HepG2 (cell line): ENCODE measurements at regions not wholly inside any gene's neighbourhood (a gene's known extent, or its start where the extent isn't known, plus 50 kb on each side); places are given as distances from the start of the nearest gene placed in this dataset.

Source experiments
- ATAC-seq: fragments of 200-7000 bp; cut with Tn5 transposase; 3 replicates; pipeline ENCODE4 v1.9.1; 2020; ENCODE audit warnings: mild to moderate bottlenecking, moderate library complexity
- BruUV-seq: library from RNA; stranded (reverse); fragments of 400-500 nt; replicated peaks from 2 replicates; lab custom pipeline; 2021; lab: Mats Ljungman, UMichigan
- CTCF ChIA-PET: fragments of 300-600 bp; formaldehyde crosslinking; extraction: SDS; loops from one replicate; lab custom pipeline; 2021; ENCODE audit warnings: low total read pairs, inconsistent platforms, low intra/inter-chr PET ratio; lab: Yijun Ruan, JAX
- POLR2A ChIA-PET: fragments of 350-600 bp; sonication (Branson Sonifier 250); formaldehyde crosslinking; loops from one replicate; lab custom pipeline; 2020; ENCODE audit warnings: antibody characterized with exemption, inconsistent platforms; lab: Yijun Ruan, JAX
- DNase-seq: peaks from one replicate; pipeline ENCODE4 v3.0.0-alpha.2; 2015; ENCODE audit warnings: low spot score
- FAIRE-seq: peaks from 3 replicates; lab custom pipeline; 2011; peaks lifted over from hg19 to GRCh38; lab: Jason Lieb, UNC
- H2AFZ ChIP-seq: one replicate; pipeline ENCODE4 v1.6.1; 2011; ENCODE audit warnings: low read length, inconsistent platforms
- H3K27ac ChIP-seq: fragments of 300-600 bp; 3 replicates; pipeline ENCODE4 v1.8.0; 2011; ENCODE audit warnings: mixed run types, mild to moderate bottlenecking, mixed read lengths, low read length, inconsistent platforms; ENCODE audit not compliant: insufficient read depth; ENCODE audit errors: extremely low read length
- H3K27me3 ChIP-seq, 2 experiments: fragments of 200-600 bp in 1 of 2; 2 replicates in 1 of 2; 3 replicates in 1 of 2; pipeline versions ENCODE4 v1.6.0 to v1.8.0; 2011; ENCODE audit warnings: low read length in 2 of 2, mild to moderate bottlenecking in 2 of 2, moderate library complexity in 2 of 2, inconsistent platforms in 1 of 2; ENCODE audit not compliant: insufficient read depth in 2 of 2, control insufficient read depth in 1 of 2
- H3K36me3 ChIP-seq, 2 experiments: fragments of 200-600 bp in 1 of 2; replicated peaks in 1 of 2; 2 replicates in 1 of 2; 3 replicates in 1 of 2; pipeline versions ENCODE4 v1.5.1 to v1.8.0; 2011; ENCODE audit warnings: low read length in 2 of 2, inconsistent platforms in 1 of 2; ENCODE audit not compliant: insufficient read depth in 2 of 2, control insufficient read depth in 1 of 2
- H3K4me1 ChIP-seq: 2 replicates; pipeline ENCODE4 v1.5.1; 2012; ENCODE audit warnings: low read length, inconsistent platforms; ENCODE audit not compliant: insufficient read depth
- H3K4me2 ChIP-seq: 2 replicates; pipeline ENCODE4 v1.6.0; 2011; ENCODE audit warnings: low read depth, low read length, inconsistent platforms
- H3K4me3 ChIP-seq, 3 experiments: fragments of 200-600 bp in 1 of 3; sonication (generic), shearing (Covaris generic) in 1 of 3; replicated peaks in 1 of 3; 2 replicates each; pipeline ENCODE4 v1.5.1; 2011 to 2016; ENCODE audit warnings: low read length in 3 of 3, inconsistent platforms in 2 of 3, low read depth in 2 of 3, mild to moderate bottlenecking in 2 of 3, control low read depth in 1 of 3, mixed read lengths in 1 of 3; ENCODE audit not compliant: insufficient read depth in 1 of 3
- H3K79me2 ChIP-seq: one replicate; pipeline ENCODE4 v1.6.1; 2011; ENCODE audit warnings: low read length, inconsistent platforms; ENCODE audit not compliant: insufficient read depth
- H3K9ac ChIP-seq: 2 replicates; pipeline ENCODE4 v1.6.0; 2011; ENCODE audit warnings: mild to moderate bottlenecking, low read depth, low read length, inconsistent platforms; ENCODE audit not compliant: insufficient read depth
- H3K9me3 ChIP-seq: 2 replicates; pipeline ENCODE4 v1.5.1; 2012; ENCODE audit warnings: mild to moderate bottlenecking, low read length
- H4K20me1 ChIP-seq: 2 replicates; pipeline ENCODE4 v1.6.0; 2011; ENCODE audit warnings: inconsistent platforms, mild to moderate bottlenecking, low read length, moderate library complexity; ENCODE audit not compliant: insufficient read depth
- AKNA ChIP-seq: sonication (generic); formaldehyde crosslinking; IDR thresholded peaks from 2 replicates; pipeline ENCODE4 v1.4.0; 2020; ENCODE audit warnings: missing genetic modification reagents, borderline replicate concordance
- MBNL3 ChIP-seq: fragments of 250-450 bp; sonication (Bioruptor Pico); conservative IDR thresholded peaks from 2 replicates; pipeline ENCODE4 v1.8.0; 2022; ENCODE audit warnings: mild to moderate bottlenecking, inconsistent platforms
- MEIS2 ChIP-seq: sonication (generic); formaldehyde crosslinking; IDR thresholded peaks from 2 replicates; pipeline ENCODE4 v1.9.0; 2021; ENCODE audit warnings: mild to moderate bottlenecking, missing genetic modification reagents
- NCOA5 ChIP-seq: sonication (generic); formaldehyde crosslinking; IDR thresholded peaks from 2 replicates; pipeline ENCODE4 v1.4.0; 2020; ENCODE audit warnings: missing genetic modification reagents
- NFE2L2 ChIP-seq: fragments of 150-350 bp; IDR thresholded peaks from 2 replicates; pipeline ENCODE4 v1.6.1; 2014; ENCODE audit warnings: low read length
- PAF1 ChIP-seq: IDR thresholded peaks from 2 replicates; pipeline ENCODE4 v1.6.1; 2016; ENCODE audit warnings: missing genetic modification reagents, missing compliant biosample characterization
- RARG ChIP-seq: sonication (generic); formaldehyde crosslinking; IDR thresholded peaks from 2 replicates; pipeline ENCODE4 v1.4.0; 2020; ENCODE audit warnings: low read depth, mild to moderate bottlenecking, missing genetic modification reagents
- ZBTB20 ChIP-seq: sonication (generic); formaldehyde crosslinking; IDR thresholded peaks from 2 replicates; pipeline ENCODE4 v1.8.1; 2023; ENCODE audit warnings: missing genetic modification reagents, low read depth, mild to moderate bottlenecking, borderline replicate concordance
- ZFY ChIP-seq: sonication (generic); formaldehyde crosslinking; IDR thresholded peaks from 2 replicates; pipeline ENCODE4 v1.4.0; 2020; ENCODE audit warnings: missing genetic modification reagents
- ZNF143 ChIP-seq: sonication (generic); formaldehyde crosslinking; IDR thresholded peaks from 2 replicates; pipeline ENCODE4 v1.4.0; 2020; ENCODE audit warnings: missing genetic modification reagents
- ZNF205 ChIP-seq: IDR thresholded peaks from 2 replicates; pipeline ENCODE4 v1.6.1; 2018; ENCODE audit warnings: missing biosample characterization, missing genetic modification reagents
- ZNF234 ChIP-seq: sonication (generic); formaldehyde crosslinking; conservative IDR thresholded peaks from 2 replicates; pipeline ENCODE4 v1.5.1; 2020; ENCODE audit warnings: mild to moderate bottlenecking, missing genetic modification reagents
- ZNF496 ChIP-seq: sonication (generic); formaldehyde crosslinking; IDR thresholded peaks from 2 replicates; pipeline ENCODE4 v1.8.1; 2023; ENCODE audit warnings: mild to moderate bottlenecking, moderate library complexity, missing genetic modification reagents; ENCODE audit not compliant: insufficient replicate concordance
- ZNF549 ChIP-seq: sonication (generic); formaldehyde crosslinking; IDR thresholded peaks from 2 replicates; pipeline ENCODE4 v1.5.0; 2020; ENCODE audit warnings: missing genetic modification reagents
- ZSCAN9 ChIP-seq: IDR thresholded peaks from 2 replicates; pipeline ENCODE4 v1.6.1; 2016; ENCODE audit warnings: borderline replicate concordance
- WGBS: methylation state at CpG from one replicate; pipeline ENCODE4 v1.1.6; 2017; ENCODE audit warnings: low lambda C conversion rate; 5-methylcytosine and 5-hydroxymethylcytosine counted together
- in situ Hi-C: cut with HindIII; loops from 2 replicates; pipeline ENCODE4 v1.10.0; 2017; ENCODE audit warnings: low pct_unique_long_range_greater_than_20kb; ENCODE audit not compliant: extremely low pct_ligation_motif_present
- intact Hi-C: fragments of 100-400 bp; cut with micrococcal nuclease; formaldehyde crosslinking; loops from one replicate; pipeline ENCODE4 v1.10.0; 2022; ENCODE audit not compliant: unreplicated experiment
- TF ChIP-seq, protein P1 (sequence below): sonication (generic); formaldehyde crosslinking; IDR thresholded peaks from 2 replicates; pipeline ENCODE4 v1.4.0; 2020; ENCODE audit warnings: missing genetic modification reagents
- TF ChIP-seq, protein P2 (sequence below): sonication (generic); formaldehyde crosslinking; IDR thresholded peaks from 2 replicates; pipeline ENCODE4 v1.4.0; 2020; ENCODE audit warnings: missing genetic modification reagents, borderline replicate concordance

- DNase-seq (no peak), FAIRE-seq (no peak), ATAC-seq (no peak)
- Histone ChIP-seq H4K20me1 (no peaks in the 10 kb centered on the region), H3K27me3 (no peaks in the 10 kb centered on the region), H3K9ac (no peak overlapping the region), H3K4me3 (no peak overlapping the region), H3K36me3 (no peaks in the 10 kb centered on the region), H3K79me2 (no peaks in the 10 kb centered on the region), H3K9me3 (peaks cover 43% of the 10 kb centered on the region), H3K4me1 (no peaks in the 10 kb centered on the region), H3K4me2 (no peak overlapping the region), H2AFZ (no peak overlapping the region), H3K27ac (no peak overlapping the region)
- in situ Hi-C loops (no loop called here), intact Hi-C loops (no loop called here)
- TF ChIP-seq MEIS2 (CRISPR knock-in tag) (no peak), MBNL3 (CRISPR knock-in tag) (no peak), PAF1 (CRISPR knock-in tag) (no peak), NFE2L2 (no peak), ZNF549 (no peak), NCOA5 (CRISPR knock-in tag) (no peak), ZNF496 (CRISPR knock-in tag) (no peak), ZFY (CRISPR knock-in tag) (no peak), ZSCAN9 (no peak), ZNF234 (CRISPR knock-in tag) (no peak), AKNA (CRISPR knock-in tag) (no peak), ZBTB20 (CRISPR knock-in tag) (no peak), RARG (CRISPR knock-in tag) (no peak), ZNF143 (CRISPR knock-in tag) (no peak), ZNF205 (no peak)
- TF ChIP-seq, protein P1, sequence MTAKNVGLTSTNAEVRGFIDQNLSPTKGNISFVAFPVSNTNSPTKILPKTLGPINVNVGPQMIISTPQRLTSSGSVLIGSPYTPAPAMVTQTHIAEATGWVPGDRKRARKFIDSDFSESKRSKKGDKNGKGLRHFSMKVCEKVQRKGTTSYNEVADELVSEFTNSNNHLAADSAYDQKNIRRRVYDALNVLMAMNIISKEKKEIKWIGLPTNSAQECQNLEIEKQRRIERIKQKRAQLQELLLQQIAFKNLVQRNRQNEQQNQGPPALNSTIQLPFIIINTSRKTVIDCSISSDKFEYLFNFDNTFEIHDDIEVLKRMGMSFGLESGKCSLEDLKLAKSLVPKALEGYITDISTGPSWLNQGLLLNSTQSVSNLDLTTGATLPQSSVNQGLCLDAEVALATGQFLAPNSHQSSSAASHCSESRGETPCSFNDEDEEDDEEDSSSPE = no peak
- TF ChIP-seq, protein P2, sequence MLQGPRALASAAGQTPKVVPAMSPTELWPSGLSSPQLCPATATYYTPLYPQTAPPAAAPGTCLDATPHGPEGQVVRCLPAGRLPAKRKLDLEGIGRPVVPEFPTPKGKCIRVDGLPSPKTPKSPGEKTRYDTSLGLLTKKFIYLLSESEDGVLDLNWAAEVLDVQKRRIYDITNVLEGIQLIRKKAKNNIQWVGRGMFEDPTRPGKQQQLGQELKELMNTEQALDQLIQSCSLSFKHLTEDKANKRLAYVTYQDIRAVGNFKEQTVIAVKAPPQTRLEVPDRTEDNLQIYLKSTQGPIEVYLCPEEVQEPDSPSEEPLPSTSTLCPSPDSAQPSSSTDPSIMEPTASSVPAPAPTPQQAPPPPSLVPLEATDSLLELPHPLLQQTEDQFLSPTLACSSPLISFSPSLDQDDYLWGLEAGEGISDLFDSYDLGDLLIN = no peak
- no TSS peak for BruUV-seq
- WGBS = 0% methylated on average over 1 of the region's 1 CpG
- ChIA-PET CTCF (no interaction called here), POLR2A (no interaction called here)
Observed at GRCh38 chr5:63011158-63011557, 432.5 kb downstream of the LRRC70 start.
